HepG2 (cell line): ENCODE measurements at regions not wholly inside any gene's neighbourhood (a gene's known extent, or its start where the extent isn't known, plus 50 kb on each side); places are given as distances from the start of the nearest gene placed in this dataset.

Experiments
- ATAC-seq: fragments of 200-7000 bp; cut with Tn5 transposase; 3 replicates; pipeline ENCODE4 v1.9.1; 2020; ENCODE audit warnings: mild to moderate bottlenecking, moderate library complexity
- BruUV-seq: library from RNA; stranded (reverse); fragments of 400-500 nt; replicated peaks from 2 replicates; lab custom pipeline; 2021; lab: Mats Ljungman, UMichigan
- CTCF ChIA-PET: fragments of 300-600 bp; formaldehyde crosslinking; extraction: SDS; loops from one replicate; lab custom pipeline; 2021; ENCODE audit warnings: low total read pairs, inconsistent platforms, low intra/inter-chr PET ratio; lab: Yijun Ruan, JAX
- POLR2A ChIA-PET: fragments of 350-600 bp; sonication (Branson Sonifier 250); formaldehyde crosslinking; loops from one replicate; lab custom pipeline; 2020; ENCODE audit warnings: antibody characterized with exemption, inconsistent platforms; lab: Yijun Ruan, JAX
- DNase-seq: peaks from one replicate; pipeline ENCODE4 v3.0.0-alpha.2; 2015; ENCODE audit warnings: low spot score
- FAIRE-seq: peaks from 3 replicates; lab custom pipeline; 2011; peaks lifted over from hg19 to GRCh38; lab: Jason Lieb, UNC
- H2AFZ ChIP-seq: one replicate; pipeline ENCODE4 v1.6.1; 2011; ENCODE audit warnings: low read length, inconsistent platforms
- H3K27ac ChIP-seq: fragments of 300-600 bp; 3 replicates; pipeline ENCODE4 v1.8.0; 2011; ENCODE audit warnings: mixed run types, mild to moderate bottlenecking, mixed read lengths, low read length, inconsistent platforms; ENCODE audit not compliant: insufficient read depth; ENCODE audit errors: extremely low read length
- H3K27me3 ChIP-seq, 2 experiments: fragments of 200-600 bp in 1 of 2; 2 replicates in 1 of 2; 3 replicates in 1 of 2; pipeline versions ENCODE4 v1.6.0 to v1.8.0; 2011; ENCODE audit warnings: low read length in 2 of 2, mild to moderate bottlenecking in 2 of 2, moderate library complexity in 2 of 2, inconsistent platforms in 1 of 2; ENCODE audit not compliant: insufficient read depth in 2 of 2, control insufficient read depth in 1 of 2
- H3K36me3 ChIP-seq, 2 experiments: fragments of 200-600 bp in 1 of 2; replicated peaks in 1 of 2; 2 replicates in 1 of 2; 3 replicates in 1 of 2; pipeline versions ENCODE4 v1.5.1 to v1.8.0; 2011; ENCODE audit warnings: low read length in 2 of 2, inconsistent platforms in 1 of 2; ENCODE audit not compliant: insufficient read depth in 2 of 2, control insufficient read depth in 1 of 2
- H3K4me1 ChIP-seq: 2 replicates; pipeline ENCODE4 v1.5.1; 2012; ENCODE audit warnings: low read length, inconsistent platforms; ENCODE audit not compliant: insufficient read depth
- H3K4me2 ChIP-seq: 2 replicates; pipeline ENCODE4 v1.6.0; 2011; ENCODE audit warnings: low read depth, low read length, inconsistent platforms
- H3K4me3 ChIP-seq, 3 experiments: fragments of 200-600 bp in 1 of 3; sonication (generic), shearing (Covaris generic) in 1 of 3; replicated peaks in 1 of 3; 2 replicates each; pipeline ENCODE4 v1.5.1; 2011 to 2016; ENCODE audit warnings: low read length in 3 of 3, inconsistent platforms in 2 of 3, low read depth in 2 of 3, mild to moderate bottlenecking in 2 of 3, control low read depth in 1 of 3, mixed read lengths in 1 of 3; ENCODE audit not compliant: insufficient read depth in 1 of 3
- H3K79me2 ChIP-seq: one replicate; pipeline ENCODE4 v1.6.1; 2011; ENCODE audit warnings: low read length, inconsistent platforms; ENCODE audit not compliant: insufficient read depth
- H3K9ac ChIP-seq: 2 replicates; pipeline ENCODE4 v1.6.0; 2011; ENCODE audit warnings: mild to moderate bottlenecking, low read depth, low read length, inconsistent platforms; ENCODE audit not compliant: insufficient read depth
- H3K9me3 ChIP-seq: 2 replicates; pipeline ENCODE4 v1.5.1; 2012; ENCODE audit warnings: mild to moderate bottlenecking, low read length
- H4K20me1 ChIP-seq: 2 replicates; pipeline ENCODE4 v1.6.0; 2011; ENCODE audit warnings: inconsistent platforms, mild to moderate bottlenecking, low read length, moderate library complexity; ENCODE audit not compliant: insufficient read depth
- ARNT ChIP-seq: fragments of 450-650 bp; IDR thresholded peaks from 2 replicates; pipeline ENCODE4 v1.6.1; 2017
- CBX2 ChIP-seq, 2 experiments: fragments of 200-600 bp in 1 of 2; sonication (generic); formaldehyde crosslinking in 1 of 2; IDR thresholded peaks; 2 replicates each; pipeline versions ENCODE4 v1.7.0 to v1.8.1; 2018 to 2022; ENCODE audit warnings: low read depth in 2 of 2, low read length in 1 of 2, mild to moderate bottlenecking in 1 of 2, missing genetic modification reagents in 1 of 2
- RXRB ChIP-seq: IDR thresholded peaks from 2 replicates; pipeline ENCODE4 v1.6.1; 2016; ENCODE audit warnings: borderline replicate concordance, missing genetic modification reagents, missing compliant biosample characterization
- USF2 ChIP-seq, 2 experiments: sonication (generic) in 1 of 2; formaldehyde crosslinking in 1 of 2; IDR thresholded peaks; 2 replicates each; pipeline versions ENCODE4 v1.5.1 to v1.6.1; 2011 to 2020; ENCODE audit warnings: borderline replicate concordance in 1 of 2, low read depth in 1 of 2, low read length in 1 of 2, mild to moderate bottlenecking in 1 of 2, missing genetic modification reagents in 1 of 2, moderate library complexity in 1 of 2
- ZFYVE20 ChIP-seq: sonication (generic); formaldehyde crosslinking; IDR thresholded peaks from 2 replicates; pipeline ENCODE4 v1.8.0; 2023; ENCODE audit warnings: low read depth, mild to moderate bottlenecking, moderate library complexity, missing genetic modification reagents, borderline replicate concordance
- ZNF790 ChIP-seq: sonication (generic); formaldehyde crosslinking; IDR thresholded peaks from 2 replicates; pipeline ENCODE4 v1.8.0; 2022; ENCODE audit warnings: missing genetic modification reagents, mild to moderate bottlenecking, borderline replicate concordance
- WGBS: methylation state at CpG from one replicate; pipeline ENCODE4 v1.1.6; 2017; ENCODE audit warnings: low lambda C conversion rate; 5-methylcytosine and 5-hydroxymethylcytosine counted together
- in situ Hi-C: cut with HindIII; loops from 2 replicates; pipeline ENCODE4 v1.10.0; 2017; ENCODE audit warnings: low pct_unique_long_range_greater_than_20kb; ENCODE audit not compliant: extremely low pct_ligation_motif_present
- intact Hi-C: fragments of 100-400 bp; cut with micrococcal nuclease; formaldehyde crosslinking; loops from one replicate; pipeline ENCODE4 v1.10.0; 2022; ENCODE audit not compliant: unreplicated experiment
- TF ChIP-seq, protein P1 (sequence below): sonication (generic); formaldehyde crosslinking; IDR thresholded peaks from 2 replicates; pipeline ENCODE4 v1.5.0; 2020; ENCODE audit warnings: missing genetic modification reagents
- TF ChIP-seq, protein P2 (sequence below): sonication (generic); formaldehyde crosslinking; IDR thresholded peaks from 2 replicates; pipeline ENCODE4 v1.8.0; 2022; ENCODE audit warnings: mild to moderate bottlenecking, missing genetic modification reagents; ENCODE audit not compliant: insufficient replicate concordance
- TF ChIP-seq, protein P3 (sequence below): sonication (generic); formaldehyde crosslinking; IDR thresholded peaks from 2 replicates; pipeline ENCODE4 v1.8.1; 2023; ENCODE audit warnings: mild to moderate bottlenecking, missing genetic modification reagents, borderline replicate concordance
- TF ChIP-seq, protein P4 (sequence below): sonication (generic); formaldehyde crosslinking; IDR thresholded peaks from 2 replicates; pipeline ENCODE4 v1.4.0; 2020; ENCODE audit warnings: mild to moderate bottlenecking, missing genetic modification reagents

DNA sequence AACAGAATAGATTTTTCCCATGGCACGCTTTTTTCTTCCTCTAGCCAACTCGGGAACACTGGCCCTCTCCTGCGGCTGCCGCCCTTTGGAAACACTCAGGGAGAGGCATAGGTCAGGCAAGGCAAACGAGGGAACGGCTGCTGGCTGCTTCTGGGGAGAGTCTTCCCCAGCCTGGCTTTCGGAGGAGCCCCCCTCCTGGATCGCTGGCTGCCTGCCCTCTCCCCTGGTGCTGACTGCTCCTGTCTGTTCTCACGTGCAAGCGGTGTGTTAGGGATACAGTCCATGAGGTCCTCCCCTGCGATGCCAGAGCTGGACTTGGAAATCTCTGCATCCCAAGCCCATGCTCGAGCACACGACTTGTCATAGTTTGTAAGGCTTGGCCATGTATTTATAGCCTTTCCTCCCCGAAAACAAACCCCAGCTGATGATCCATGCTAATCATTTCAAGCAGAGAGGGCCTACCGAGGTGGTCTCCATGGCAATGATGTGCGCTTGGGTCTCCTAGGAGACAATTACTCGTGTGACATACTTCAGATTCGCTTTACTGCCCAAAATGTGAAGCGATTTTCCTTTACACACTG, 315.6 kb upstream of the ATP10A start (continued):
- TF ChIP-seq, protein P1, sequence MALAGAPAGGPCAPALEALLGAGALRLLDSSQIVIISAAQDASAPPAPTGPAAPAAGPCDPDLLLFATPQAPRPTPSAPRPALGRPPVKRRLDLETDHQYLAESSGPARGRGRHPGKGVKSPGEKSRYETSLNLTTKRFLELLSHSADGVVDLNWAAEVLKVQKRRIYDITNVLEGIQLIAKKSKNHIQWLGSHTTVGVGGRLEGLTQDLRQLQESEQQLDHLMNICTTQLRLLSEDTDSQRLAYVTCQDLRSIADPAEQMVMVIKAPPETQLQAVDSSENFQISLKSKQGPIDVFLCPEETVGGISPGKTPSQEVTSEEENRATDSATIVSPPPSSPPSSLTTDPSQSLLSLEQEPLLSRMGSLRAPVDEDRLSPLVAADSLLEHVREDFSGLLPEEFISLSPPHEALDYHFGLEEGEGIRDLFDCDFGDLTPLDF (CRISPR knock-in tag): no peak
- no peak for TF ChIP-seq ZNF790

DNA sequence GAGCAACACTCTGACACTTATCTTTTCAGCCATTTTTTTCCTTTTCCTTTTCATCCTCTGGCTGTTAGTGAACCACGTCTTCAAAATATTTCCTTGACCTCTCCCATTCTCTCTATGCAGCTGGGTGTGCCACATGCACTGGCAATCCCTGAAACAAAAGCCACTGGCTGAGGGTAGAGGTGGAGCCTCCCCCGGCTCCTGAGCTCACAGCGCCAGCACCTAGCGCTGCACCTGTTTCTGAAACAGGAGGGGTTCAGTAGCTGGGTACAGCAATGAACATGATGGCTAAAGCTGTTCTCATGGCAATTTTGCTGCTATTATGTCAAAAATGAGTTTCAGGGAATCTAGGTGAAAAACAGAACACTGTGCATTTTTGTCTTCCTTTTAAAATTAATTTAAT, 314.7 kb upstream of the ATP10A start:
- no peak overlapping the region for H2AFZ ChIP-seq
- H3K27me3 ChIP-seq: no peaks in the 10 kb centered on the region; a peak in 1 of 5 replicates
- WGBS: 33% methylated on average over 4 of the region's 4 CpGs
- ATAC-seq: no peak
- H3K4me2 ChIP-seq: no peak overlapping the region
- no peaks in the 10 kb centered on the region for H4K20me1 ChIP-seq
- no TSS peak for BruUV-seq
- no peak for DNase-seq
- CTCF ChIA-PET: no interaction called here
- no peak for FAIRE-seq
- POLR2A ChIA-PET: no interaction called here
- intact Hi-C loops: no loop called here
- H3K9ac ChIP-seq: no peak overlapping the region
- H3K36me3 ChIP-seq: no peaks in the 10 kb centered on the region
- 0 out of 2 replicates have a peak, but pooled peaks cover 4% of the 10 kb centered on the region for H3K9me3 ChIP-seq
- no peaks in the 10 kb centered on the region for H3K4me1 ChIP-seq
- no peaks in the 10 kb centered on the region for H3K79me2 ChIP-seq
- no peak overlapping the region for H3K27ac ChIP-seq
- no peak overlapping the region for H3K4me3 ChIP-seq
- in situ Hi-C loops: no loop called here
- TF ChIP-seq, protein P2, sequence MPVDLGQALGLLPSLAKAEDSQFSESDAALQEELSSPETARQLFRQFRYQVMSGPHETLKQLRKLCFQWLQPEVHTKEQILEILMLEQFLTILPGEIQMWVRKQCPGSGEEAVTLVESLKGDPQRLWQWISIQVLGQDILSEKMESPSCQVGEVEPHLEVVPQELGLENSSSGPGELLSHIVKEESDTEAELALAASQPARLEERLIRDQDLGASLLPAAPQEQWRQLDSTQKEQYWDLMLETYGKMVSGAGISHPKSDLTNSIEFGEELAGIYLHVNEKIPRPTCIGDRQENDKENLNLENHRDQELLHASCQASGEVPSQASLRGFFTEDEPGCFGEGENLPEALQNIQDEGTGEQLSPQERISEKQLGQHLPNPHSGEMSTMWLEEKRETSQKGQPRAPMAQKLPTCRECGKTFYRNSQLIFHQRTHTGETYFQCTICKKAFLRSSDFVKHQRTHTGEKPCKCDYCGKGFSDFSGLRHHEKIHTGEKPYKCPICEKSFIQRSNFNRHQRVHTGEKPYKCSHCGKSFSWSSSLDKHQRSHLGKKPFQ: no peak
- TF ChIP-seq CBX2 (IDR thresholded peaks at IDR 0.05; ENCODE audit: low read depth, low read length): no peak
- TF ChIP-seq CBX2 (CRISPR knock-in tag; IDR thresholded peaks at IDR 0.05; ENCODE audit: low read depth): no peak
- TF ChIP-seq ARNT: no peak
- no peak for TF ChIP-seq RXRB
- TF ChIP-seq USF2 (IDR thresholded peaks at IDR 0.05; ENCODE audit: low read depth, low read length): no peak
- TF ChIP-seq USF2 (CRISPR knock-in tag; IDR thresholded peaks at IDR 0.05; ENCODE audit: borderline replicate concordance): no peak
- TF ChIP-seq, protein P3, sequence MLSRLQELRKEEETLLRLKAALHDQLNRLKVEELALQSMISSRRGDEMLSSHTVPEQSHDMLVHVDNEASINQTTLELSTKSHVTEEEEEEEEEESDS (CRISPR knock-in tag): no peak
- no peak for TF ChIP-seq ZFYVE20 (CRISPR knock-in tag)
- TF ChIP-seq, protein P4, sequence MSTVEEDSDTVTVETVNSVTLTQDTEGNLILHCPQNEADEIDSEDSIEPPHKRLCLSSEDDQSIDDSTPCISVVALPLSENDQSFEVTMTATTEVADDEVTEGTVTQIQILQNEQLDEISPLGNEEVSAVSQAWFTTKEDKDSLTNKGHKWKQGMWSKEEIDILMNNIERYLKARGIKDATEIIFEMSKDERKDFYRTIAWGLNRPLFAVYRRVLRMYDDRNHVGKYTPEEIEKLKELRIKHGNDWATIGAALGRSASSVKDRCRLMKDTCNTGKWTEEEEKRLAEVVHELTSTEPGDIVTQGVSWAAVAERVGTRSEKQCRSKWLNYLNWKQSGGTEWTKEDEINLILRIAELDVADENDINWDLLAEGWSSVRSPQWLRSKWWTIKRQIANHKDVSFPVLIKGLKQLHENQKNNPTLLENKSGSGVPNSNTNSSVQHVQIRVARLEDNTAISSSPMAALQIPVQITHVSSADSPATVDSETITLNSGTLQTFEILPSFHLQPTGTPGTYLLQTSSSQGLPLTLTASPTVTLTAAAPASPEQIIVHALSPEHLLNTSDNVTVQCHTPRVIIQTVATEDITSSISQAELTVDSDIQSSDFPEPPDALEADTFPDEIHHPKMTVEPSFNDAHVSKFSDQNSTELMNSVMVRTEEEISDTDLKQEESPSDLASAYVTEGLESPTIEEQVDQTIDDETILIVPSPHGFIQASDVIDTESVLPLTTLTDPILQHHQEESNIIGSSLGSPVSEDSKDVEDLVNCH: no peak
